GM12873 (cell line): ENCODE measurements at regions not wholly inside any gene's neighbourhood (a gene's known extent, or its start where the extent isn't known, plus 50 kb on each side); places are given as distances from the start of the nearest gene placed in this dataset.

ENCODE experiments used
- TF ChIP-seq, protein P1 (sequence below): IDR thresholded peaks from 2 replicates; pipeline ENCODE4 v1.5.1; 2012; ENCODE audit warnings: low read depth, mild to moderate bottlenecking, moderate library complexity, low read length, control low read depth; ENCODE audit not compliant: insufficient read depth; ENCODE audit errors: missing control alignments

DNA sequence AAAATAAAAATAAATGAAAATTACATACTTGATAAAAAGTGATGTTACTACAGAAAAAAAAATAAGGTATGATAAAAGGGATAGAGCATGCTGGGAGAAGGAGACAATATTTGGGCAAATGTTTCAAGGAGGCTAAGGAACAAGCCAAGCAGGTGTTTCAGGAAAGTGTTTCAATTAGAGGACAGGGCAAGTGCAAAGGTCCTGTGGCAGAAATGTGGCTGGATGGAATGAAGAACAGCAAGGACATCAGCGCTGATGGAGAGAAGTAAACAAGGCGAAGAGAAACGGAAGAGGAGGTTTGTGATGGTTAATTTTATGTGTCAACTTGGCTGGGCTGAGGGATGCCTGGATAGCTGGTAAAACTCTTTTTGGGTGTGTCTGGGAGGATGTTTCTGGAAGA is 331.2 kb upstream of the C16orf82 start:
- TF ChIP-seq, protein P1, sequence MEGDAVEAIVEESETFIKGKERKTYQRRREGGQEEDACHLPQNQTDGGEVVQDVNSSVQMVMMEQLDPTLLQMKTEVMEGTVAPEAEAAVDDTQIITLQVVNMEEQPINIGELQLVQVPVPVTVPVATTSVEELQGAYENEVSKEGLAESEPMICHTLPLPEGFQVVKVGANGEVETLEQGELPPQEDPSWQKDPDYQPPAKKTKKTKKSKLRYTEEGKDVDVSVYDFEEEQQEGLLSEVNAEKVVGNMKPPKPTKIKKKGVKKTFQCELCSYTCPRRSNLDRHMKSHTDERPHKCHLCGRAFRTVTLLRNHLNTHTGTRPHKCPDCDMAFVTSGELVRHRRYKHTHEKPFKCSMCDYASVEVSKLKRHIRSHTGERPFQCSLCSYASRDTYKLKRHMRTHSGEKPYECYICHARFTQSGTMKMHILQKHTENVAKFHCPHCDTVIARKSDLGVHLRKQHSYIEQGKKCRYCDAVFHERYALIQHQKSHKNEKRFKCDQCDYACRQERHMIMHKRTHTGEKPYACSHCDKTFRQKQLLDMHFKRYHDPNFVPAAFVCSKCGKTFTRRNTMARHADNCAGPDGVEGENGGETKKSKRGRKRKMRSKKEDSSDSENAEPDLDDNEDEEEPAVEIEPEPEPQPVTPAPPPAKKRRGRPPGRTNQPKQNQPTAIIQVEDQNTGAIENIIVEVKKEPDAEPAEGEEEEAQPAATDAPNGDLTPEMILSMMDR = no peak

DNA sequence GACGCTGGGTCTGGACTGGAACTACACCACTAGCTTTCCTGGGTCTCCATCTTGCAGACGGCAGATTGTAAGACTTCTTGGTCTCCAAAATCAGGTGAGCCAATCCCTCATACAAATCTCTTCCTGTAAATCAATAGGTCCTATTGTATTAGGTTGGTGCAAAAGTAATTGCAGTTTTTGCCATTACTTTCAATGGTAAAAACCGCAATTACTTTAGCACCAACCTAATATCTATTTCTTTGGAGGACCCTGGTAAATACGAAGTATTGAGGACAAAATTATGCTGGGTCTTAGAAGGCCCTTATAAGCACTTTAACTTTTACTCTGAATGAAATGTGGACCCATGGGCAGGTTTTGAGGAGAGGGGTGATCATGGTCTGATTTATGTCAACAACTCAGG is 330.6 kb upstream of the C16orf82 start:
- TF ChIP-seq, protein P1 = no peak

DNA sequence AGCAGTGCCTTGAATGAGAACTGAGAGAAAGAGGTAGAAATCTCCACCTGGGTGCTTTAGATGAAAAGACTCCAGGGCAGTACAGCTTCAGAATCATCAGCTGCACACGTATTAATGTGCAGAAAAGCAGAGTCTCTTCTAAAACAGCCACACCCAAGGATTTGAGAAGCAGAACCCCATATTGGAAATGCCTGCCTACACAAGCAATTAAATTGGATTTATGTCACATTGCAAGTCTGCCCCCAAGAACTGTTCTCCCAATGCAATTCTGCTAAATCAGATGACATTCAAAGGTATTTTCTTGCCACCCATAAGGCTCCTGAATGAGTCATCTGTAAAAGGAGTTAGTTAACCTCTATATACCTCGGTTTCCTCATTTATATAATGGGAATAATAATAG is 326.0 kb upstream of the C16orf82 start:
- TF ChIP-seq, protein P1 = no peak

DNA sequence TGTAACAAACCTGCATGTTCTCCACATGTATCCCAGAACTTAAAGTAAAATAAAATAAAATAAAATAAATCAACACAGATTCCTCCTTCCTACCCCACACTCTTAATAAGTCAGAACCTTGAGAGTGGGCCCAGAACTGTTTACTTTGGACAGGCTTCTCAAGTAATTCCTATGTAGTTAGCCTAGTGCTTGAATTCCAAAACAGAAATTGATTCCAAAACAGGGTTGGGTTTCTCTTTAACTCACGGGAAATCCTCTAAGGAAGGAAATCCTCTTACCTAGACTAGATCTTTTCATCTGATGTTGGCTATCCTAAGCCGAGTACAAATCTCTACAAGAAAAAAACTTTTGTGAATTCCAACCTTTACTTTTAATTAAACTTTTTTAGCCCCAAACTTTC is 324.7 kb upstream of the C16orf82 start:
- TF ChIP-seq, protein P1 = no peak

DNA sequence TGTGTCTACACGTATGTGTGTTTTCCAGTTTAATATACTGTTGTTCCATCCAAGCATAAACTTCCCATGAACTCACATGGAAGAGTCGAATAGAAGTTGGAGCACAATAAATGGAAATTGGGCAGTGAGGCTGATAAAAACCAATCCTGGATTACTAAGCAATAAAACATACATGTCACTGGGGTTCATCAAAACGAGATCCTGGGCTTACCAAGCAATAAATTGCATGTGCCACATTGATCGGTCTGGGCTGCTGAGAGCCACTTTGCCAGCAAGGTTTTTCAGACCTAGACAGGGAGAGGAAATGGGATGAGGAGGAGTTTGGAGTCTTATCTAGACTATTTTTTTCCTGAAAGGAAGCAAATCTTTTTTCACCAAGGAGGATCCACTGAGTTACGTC is 322.3 kb upstream of the C16orf82 start:
- TF ChIP-seq, protein P1 = no peak

DNA sequence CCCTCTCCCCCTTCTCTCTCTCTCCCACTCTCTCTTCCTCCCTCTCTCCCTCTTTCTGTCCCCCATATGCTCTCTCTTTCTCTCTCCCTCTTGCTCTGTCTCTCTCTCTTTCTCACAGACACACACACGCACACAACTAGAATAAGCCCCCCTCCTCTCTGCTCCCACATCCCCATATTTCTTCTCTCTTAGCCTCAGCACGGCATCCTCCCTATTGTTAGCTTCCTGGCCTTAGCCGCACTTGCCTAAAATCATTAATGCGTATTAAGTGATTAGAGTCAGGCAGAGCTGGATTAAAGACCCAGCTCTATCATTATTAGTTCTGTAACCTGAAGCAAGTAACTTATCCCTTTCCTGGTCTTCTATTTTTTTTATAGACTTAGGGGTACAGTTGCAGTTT is 319.0 kb upstream of the C16orf82 start:
- TF ChIP-seq, protein P1 = no peak

DNA sequence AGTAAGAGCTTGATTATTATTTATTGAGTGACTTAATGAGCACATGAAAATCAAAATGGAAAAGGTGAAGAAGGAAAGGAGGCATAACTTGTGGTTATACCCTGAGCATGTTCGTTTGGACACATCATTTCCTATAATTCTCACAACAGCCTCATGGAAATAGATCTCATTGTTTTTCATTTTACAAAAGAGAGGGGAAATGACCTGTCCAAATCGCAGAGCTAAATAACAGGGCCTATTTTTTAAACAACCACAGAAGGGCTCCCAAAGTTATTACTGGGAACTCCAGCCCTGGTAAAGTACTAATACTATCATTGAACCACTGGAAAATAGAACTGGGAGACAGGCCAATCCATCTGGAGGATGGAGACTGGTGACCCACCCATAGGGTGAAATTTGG is 317.7 kb upstream of the C16orf82 start:
- TF ChIP-seq, protein P1 = no peak
